H1 (cell line): ENCODE measurements at regions not wholly inside any gene's neighbourhood (a gene's known extent, or its start where the extent isn't known, plus 50 kb on each side); places are given as distances from the start of the nearest gene placed in this dataset.

Source experiments
- BCL11A ChIP-seq, 2 experiments: IDR thresholded peaks; one replicate each; pipeline ENCODE4 v1.6.1; 2011; ENCODE audit warnings: low read depth in 2 of 2, low read length in 2 of 2, mild to moderate bottlenecking in 2 of 2
- POLR2A ChIP-seq, 2 experiments: IDR thresholded peaks; 1 replicate in 1 of 2; 2 replicates in 1 of 2; pipeline ENCODE4 v1.6.1; 2011; ENCODE audit warnings: low read depth in 2 of 2, low read length in 2 of 2, mild to moderate bottlenecking in 2 of 2; ENCODE audit errors: control extremely low read depth in 1 of 2
- TAF7 ChIP-seq: optimal IDR thresholded peaks from 2 replicates; pipeline ENCODE3; 2011; ENCODE audit warnings: low read depth, mild to moderate bottlenecking, inconsistent platforms, low read length, moderate library complexity, borderline replicate concordance
- TBP ChIP-seq: IDR thresholded peaks from 2 replicates; pipeline ENCODE4 v1.6.1; 2011; ENCODE audit warnings: low read depth, low read length, improper control_type of control experiment

DNA sequence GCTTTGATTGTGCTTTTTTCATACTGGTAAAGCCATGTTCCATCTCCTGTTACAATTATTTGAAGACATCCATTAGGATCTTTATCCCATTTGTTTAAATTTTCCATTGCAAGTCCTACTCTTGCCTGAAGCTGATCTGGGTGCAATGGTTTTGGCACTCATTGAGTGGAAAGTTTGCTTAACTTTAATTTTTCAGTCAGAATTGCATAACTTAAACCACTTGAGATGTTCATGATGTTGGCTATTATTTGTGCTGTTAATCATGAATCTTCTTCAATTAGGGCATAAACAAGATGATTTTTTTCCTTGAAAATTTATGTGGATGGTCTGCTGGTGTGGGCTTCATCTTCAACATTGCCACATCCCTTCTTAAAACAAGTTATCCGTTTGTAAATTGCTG lies 180.1 kb downstream of the ST6GAL2 start (continued):
- TF ChIP-seq BCL11A (IDR thresholded peaks at IDR 0.05; ENCODE audit: low read depth in 2 of 2, low read length in 2 of 2): no peak
- no peak for TF ChIP-seq TAF7
- no peak for TF ChIP-seq POLR2A (IDR thresholded peaks at IDR 0.05; ENCODE audit: control extremely low read depth in 1 of 2, low read depth in 2 of 2, low read length in 2 of 2)
- TF ChIP-seq TBP: no peak
